H1 (cell line): ENCODE measurements at regions not wholly inside any gene's neighbourhood (a gene's known extent, or its start where the extent isn't known, plus 50 kb on each side); places are given as distances from the start of the nearest gene placed in this dataset.

Experiments
- CTCF ChIA-PET: fragments of 300-600 bp; sonication (Branson Sonifier 250); formaldehyde crosslinking; loops from one replicate; lab custom pipeline; 2021; ENCODE audit not compliant: partially characterized antibody; lab: Charles Lee
- POLR2A ChIA-PET: fragments of 300-600 bp; sonication (Branson Sonifier 250); formaldehyde crosslinking; loops from one replicate; lab custom pipeline; 2021; ENCODE audit warnings: inconsistent platforms; ENCODE audit not compliant: partially characterized antibody; lab: Charles Lee
- DNase-seq, 2 experiments: peaks; one replicate each; pipeline versions ENCODE4 v3.0.0 to v3.0.0-alpha.2; 2010 to 2022; ENCODE audit warnings: low spot score in 2 of 2, low read depth in 1 of 2, mixed read lengths in 1 of 2
- FAIRE-seq: peaks from 2 replicates; lab custom pipeline; 2011; peaks lifted over from hg19 to GRCh38; lab: Jason Lieb, UNC
- H2AFZ ChIP-seq: 2 replicates; pipeline ENCODE4 v1.8.1; 2012; ENCODE audit warnings: low read length, inconsistent platforms
- H2AK5ac ChIP-seq: 2 replicates; pipeline ENCODE4 v1.6.1; 2013; ENCODE audit warnings: low read depth, low read length
- H2BK120ac ChIP-seq: replicated peaks from 2 replicates; pipeline ENCODE3; 2013; ENCODE audit warnings: low read depth, low read length, inconsistent platforms
- H2BK12ac ChIP-seq: 2 replicates; pipeline ENCODE4 v1.6.1; 2013; ENCODE audit warnings: low read depth, low read length
- H2BK15ac ChIP-seq: 2 replicates; pipeline ENCODE4 v1.6.1; 2013; ENCODE audit warnings: low read length
- H2BK20ac ChIP-seq: 2 replicates; pipeline ENCODE4 v1.6.1; 2013; ENCODE audit warnings: low read length
- H2BK5ac ChIP-seq: 2 replicates; pipeline ENCODE4 v1.6.1; 2013; ENCODE audit warnings: low read depth, low read length
- H3K14ac ChIP-seq: 2 replicates; pipeline ENCODE4 v1.6.1; 2013; ENCODE audit warnings: inconsistent platforms; ENCODE audit not compliant: insufficient read length
- H3K18ac ChIP-seq: 2 replicates; pipeline ENCODE4 v1.6.1; 2013; ENCODE audit warnings: low read length; ENCODE audit errors: extremely low read depth
- H3K23ac ChIP-seq: 2 replicates; pipeline ENCODE4 v1.6.1; 2013; ENCODE audit warnings: inconsistent platforms; ENCODE audit not compliant: insufficient read length
- H3K23me2 ChIP-seq: 2 replicates; pipeline ENCODE4 v1.6.1; 2013; ENCODE audit warnings: low read depth, low read length
- H3K27ac ChIP-seq: 2 replicates; pipeline ENCODE4 v1.6.1; 2011; ENCODE audit warnings: low read depth, low read length, inconsistent platforms
- H3K27me3 ChIP-seq, 4 experiments: replicated peaks in 1 of 4; 1 replicate in 1 of 4; 2 replicates in 3 of 4; pipeline versions ENCODE4 v1.6.1 to v1.8.1; 2011 to 2013; ENCODE audit warnings: low read length in 3 of 4, mild to moderate bottlenecking in 3 of 4, inconsistent platforms in 2 of 4, mixed read lengths in 2 of 4, moderate library complexity in 1 of 4; ENCODE audit not compliant: control insufficient read depth in 3 of 4, insufficient read depth in 3 of 4; ENCODE audit errors: extremely low read depth in 1 of 4
- H3K36me3 ChIP-seq, 4 experiments: 2 replicates each; pipeline versions ENCODE4 v1.6.1 to v1.8.1; 2011 to 2013; ENCODE audit warnings: mild to moderate bottlenecking in 4 of 4, low read length in 3 of 4, moderate library complexity in 2 of 4, control low read depth in 1 of 4, inconsistent platforms in 1 of 4; ENCODE audit not compliant: insufficient read depth in 4 of 4, control insufficient read depth in 2 of 4
- H3K4ac ChIP-seq: replicated peaks from 2 replicates; pipeline ENCODE3; 2013; ENCODE audit warnings: low read length, low read depth, mixed read lengths, inconsistent platforms; ENCODE audit not compliant: insufficient read length
- H3K4me1 ChIP-seq, 4 experiments: replicated peaks in 1 of 4; 1 replicate in 1 of 4; 2 replicates in 3 of 4; pipeline versions ENCODE4 v1.6.1 to v1.8.1; 2011 to 2013; ENCODE audit warnings: low read length in 3 of 4, inconsistent platforms in 2 of 4, mixed read lengths in 1 of 4; ENCODE audit not compliant: insufficient read depth in 4 of 4, control insufficient read depth in 3 of 4
- H3K4me2 ChIP-seq, 2 experiments: 2 replicates each; pipeline versions ENCODE4 v1.6.1 to v1.8.1; 2011 to 2013; ENCODE audit warnings: low read depth in 2 of 2, low read length in 2 of 2, control low read depth in 1 of 2, inconsistent platforms in 1 of 2, mild to moderate bottlenecking in 1 of 2; ENCODE audit not compliant: insufficient read depth in 1 of 2
- H3K4me3 ChIP-seq, 4 experiments: fragments of 200-600, 300-600 bp in 1 of 4; sonication (generic), shearing (Covaris generic), sonication (Bioruptor Twin) in 1 of 4; 2 replicates each; pipeline versions ENCODE4 v1.5.1 to v1.8.1; 2011 to 2016; ENCODE audit warnings: low read length in 4 of 4, low read depth in 3 of 4, control low read depth in 2 of 4, inconsistent platforms in 2 of 4, mild to moderate bottlenecking in 2 of 4, mixed read lengths in 1 of 4, moderate library complexity in 1 of 4; ENCODE audit not compliant: insufficient read depth in 2 of 4; ENCODE audit errors: extremely low read depth in 1 of 4
- H3K56ac ChIP-seq: replicated peaks from 2 replicates; pipeline ENCODE3; 2013; ENCODE audit warnings: low read depth, mild to moderate bottlenecking, mixed read lengths, low read length, inconsistent platforms; ENCODE audit not compliant: insufficient read length
- H3K79me1 ChIP-seq: 2 replicates; pipeline ENCODE4 v1.6.1; 2013; ENCODE audit warnings: low read depth, low read length, control low read depth
- H3K79me2 ChIP-seq, 2 experiments: 2 replicates each; pipeline versions ENCODE4 v1.6.1 to v1.8.1; 2012 to 2013; ENCODE audit warnings: low read length in 2 of 2, mild to moderate bottlenecking in 2 of 2, inconsistent platforms in 1 of 2; ENCODE audit not compliant: insufficient read depth in 2 of 2, control insufficient read depth in 1 of 2
- H3K9ac ChIP-seq, 4 experiments: replicated peaks in 1 of 4; 1 replicate in 1 of 4; 2 replicates in 3 of 4; pipeline versions ENCODE4 v1.6.1 to v1.8.1; 2011 to 2013; ENCODE audit warnings: low read depth in 3 of 4, low read length in 3 of 4, control low read depth in 2 of 4, mild to moderate bottlenecking in 2 of 4, moderate library complexity in 2 of 4, inconsistent platforms in 1 of 4; ENCODE audit errors: extremely low read depth in 1 of 4
- H3K9me3 ChIP-seq, 2 experiments: 2 replicates each; pipeline versions ENCODE4 v1.6.1 to v1.8.1; 2012 to 2013; ENCODE audit warnings: mild to moderate bottlenecking in 2 of 2, moderate library complexity in 2 of 2, control low read depth in 1 of 2, inconsistent platforms in 1 of 2, low read depth in 1 of 2, low read length in 1 of 2, mixed read lengths in 1 of 2; ENCODE audit not compliant: insufficient read depth in 2 of 2
- H4K20me1 ChIP-seq, 2 experiments: replicated peaks in 1 of 2; 2 replicates each; pipeline versions ENCODE3 to v1.8.1; 2011 to 2013; ENCODE audit warnings: inconsistent platforms in 2 of 2, low read length in 2 of 2, mild to moderate bottlenecking in 1 of 2; ENCODE audit not compliant: insufficient read depth in 2 of 2, control insufficient read depth in 1 of 2
- H4K5ac ChIP-seq: 2 replicates; pipeline ENCODE4 v1.6.1; 2013; ENCODE audit warnings: low read length, low read depth, mixed read lengths, inconsistent platforms; ENCODE audit not compliant: insufficient read length
- H4K8ac ChIP-seq: 2 replicates; pipeline ENCODE4 v1.8.0; 2013; ENCODE audit warnings: mild to moderate bottlenecking, moderate library complexity, low read length, inconsistent platforms; ENCODE audit not compliant: insufficient read depth; ENCODE audit errors: extremely low read depth
- H4K91ac ChIP-seq: replicated peaks from 2 replicates; pipeline ENCODE3; 2013; ENCODE audit warnings: low read length, mixed read lengths, inconsistent platforms; ENCODE audit not compliant: insufficient read length
- CBX8 ChIP-seq: fragments of 300-800, 300-1000 bp; sonication (generic); IDR thresholded peaks from 2 replicates; pipeline ENCODE4 v1.7.1; 2016; ENCODE audit warnings: low read depth, low read length, borderline replicate concordance
- CHD2 ChIP-seq: IDR thresholded peaks from 2 replicates; pipeline ENCODE4 v1.6.1; 2012; ENCODE audit warnings: low read length, improper control_type of control experiment
- CTCF ChIP-seq, 3 experiments: IDR thresholded peaks; 1 replicate in 2 of 3; 2 replicates in 1 of 3; pipeline versions ENCODE4 v1.5.1 to v1.6.1; 2011; ENCODE audit warnings: low read length in 3 of 3, mild to moderate bottlenecking in 3 of 3, inconsistent platforms in 2 of 3, low read depth in 1 of 3, moderate library complexity in 1 of 3; ENCODE audit not compliant: insufficient read depth in 1 of 3; ENCODE audit errors: control extremely low read depth in 1 of 3
- E2F6 ChIP-seq: IDR thresholded peaks from 2 replicates; pipeline ENCODE4 v1.6.1; 2012; ENCODE audit warnings: inconsistent platforms
- FOSL1 ChIP-seq: IDR thresholded peaks from 2 replicates; pipeline ENCODE4 v1.6.1; 2011; ENCODE audit warnings: mild to moderate bottlenecking, low read depth, low read length, moderate library complexity; ENCODE audit not compliant: insufficient read depth
- HDAC6 ChIP-seq: IDR thresholded peaks from one replicate; pipeline ENCODE4 v1.7.1; 2012; ENCODE audit warnings: low read depth, mild to moderate bottlenecking, inconsistent platforms, low read length, moderate library complexity
- KDM5A ChIP-seq: fragments of 200-600 bp; IDR thresholded peaks from 2 replicates; pipeline ENCODE4 v1.7.1; 2012; ENCODE audit warnings: mild to moderate bottlenecking, low read length, inconsistent platforms, mixed read lengths
- NANOG ChIP-seq: IDR thresholded peaks from 2 replicates; pipeline ENCODE4 v1.6.1; 2011; ENCODE audit warnings: low read length, low read depth, mild to moderate bottlenecking, inconsistent platforms; ENCODE audit not compliant: insufficient read depth, poor library complexity, severe bottlenecking
- RBBP5 ChIP-seq: IDR thresholded peaks from 2 replicates; pipeline ENCODE4 v1.7.1; 2012; ENCODE audit warnings: low read depth, mild to moderate bottlenecking, inconsistent platforms, low read length, moderate library complexity, borderline replicate concordance
- RFX5 ChIP-seq: IDR thresholded peaks from 2 replicates; pipeline ENCODE4 v1.6.1; 2011; ENCODE audit warnings: low read depth, low read length, improper control_type of control experiment, borderline replicate concordance
- RXRA ChIP-seq: IDR thresholded peaks from 2 replicates; pipeline ENCODE4 v1.6.1; 2011; ENCODE audit warnings: low read depth, mild to moderate bottlenecking, low read length, moderate library complexity; ENCODE audit not compliant: insufficient read depth
- TAF1 ChIP-seq: IDR thresholded peaks from 2 replicates; pipeline ENCODE4 v1.6.1; 2011; ENCODE audit warnings: mild to moderate bottlenecking, low read depth, low read length
- WGBS, 2 experiments: shearing (Covaris generic) in 1 of 2; methylation state at CpG; one replicate each; pipeline versions ENCODE4 v1.1.6 to v1.1.7; 2013 to 2015; ENCODE audit warnings: low lambda C conversion rate in 2 of 2, mixed read lengths in 2 of 2, inconsistent platforms in 1 of 2, low coverage in 1 of 2, missing lambda C conversion rate in 1 of 2; ENCODE audit not compliant: insufficient replicate concordance in 2 of 2, insufficient coverage in 1 of 2, insufficient read length in 1 of 2; ENCODE audit errors: extremely low coverage in 1 of 2, missing lambda C conversion rate in 1 of 2; 5-methylcytosine and 5-hydroxymethylcytosine counted together

DNA sequence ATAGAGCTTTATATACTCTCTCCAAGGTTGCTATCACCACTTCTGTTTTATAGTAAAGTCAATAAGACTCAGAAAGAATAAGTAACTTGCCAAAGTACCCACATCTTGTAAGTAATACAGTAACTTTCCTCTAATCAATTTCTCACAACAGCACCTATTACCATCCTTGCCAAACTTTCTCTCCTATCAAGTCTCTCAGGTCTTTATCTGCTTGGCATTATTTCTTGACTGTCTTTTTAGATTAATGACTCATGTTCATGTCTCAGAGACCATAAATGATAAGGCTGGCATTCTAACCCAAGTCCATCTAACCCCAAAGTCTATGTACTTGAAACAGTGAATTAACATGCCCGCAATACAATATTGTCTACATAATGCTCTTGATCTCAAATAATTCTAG is 618.0 kb upstream of the ZEB2 start:
- H4K20me1 ChIP-seq, result no peaks in the 10 kb centered on the region
- no peak overlapping the region for H4K5ac ChIP-seq
- H3K4me1 ChIP-seq, result no peaks in the 10 kb centered on the region
- FAIRE-seq (no peak), DNase-seq (no peak)
- no peak overlapping the region for H3K56ac ChIP-seq
- no peak overlapping the region for H3K4ac ChIP-seq
- no peaks in the 10 kb centered on the region for H3K79me1 ChIP-seq
- no peak overlapping the region for H2BK120ac ChIP-seq
- H2BK15ac ChIP-seq, result no peak overlapping the region
- no peak overlapping the region for H3K14ac ChIP-seq
- H2BK12ac ChIP-seq, result no peak overlapping the region
- no peak overlapping the region for H3K4me2 ChIP-seq
- H3K79me2 ChIP-seq, result no peaks in the 10 kb centered on the region
- no peak overlapping the region for H4K8ac ChIP-seq
- H2BK5ac ChIP-seq, result no peak overlapping the region
- no peaks in the 10 kb centered on the region for H3K36me3 ChIP-seq
- no peak overlapping the region for H2AK5ac ChIP-seq
- H3K27ac ChIP-seq, result no peak overlapping the region
- H4K91ac ChIP-seq, result no peak overlapping the region
- no peak overlapping the region for H3K4me3 ChIP-seq
- no peak overlapping the region for H3K9ac ChIP-seq
- ChIA-PET CTCF (interaction anchor here (0.5 kb wide), 1 partner anchor 41 kb away, joined by 3 read pairs; no protein-coding TSS in a partner anchor), POLR2A (no interaction called here)
- no peak overlapping the region for H3K18ac ChIP-seq
- H3K23me2 ChIP-seq, result no peaks in the 10 kb centered on the region
- no peaks in the 10 kb centered on the region for H3K27me3 ChIP-seq
- no peak overlapping the region for H3K23ac ChIP-seq
- H2AFZ ChIP-seq, result no peak overlapping the region
- no peaks in the 10 kb centered on the region for H3K9me3 ChIP-seq
- no peak overlapping the region for H2BK20ac ChIP-seq
- WGBS, 2 experiments, result 84% methylated on average over 1 of the region's 1 CpG; no CpG with 5 or more reads in 1 of the 2 experiments
- no peak for TF ChIP-seq FOSL1
- TF ChIP-seq TAF1, result no peak
- no peak for TF ChIP-seq KDM5A
- TF ChIP-seq NANOG, result no peak
- TF ChIP-seq E2F6, result no peak
- TF ChIP-seq CBX8, result no peak
- no peak for TF ChIP-seq RFX5
- no peak for TF ChIP-seq RBBP5
- TF ChIP-seq HDAC6, result no peak
- no peak for TF ChIP-seq CHD2
- no peak for TF ChIP-seq CTCF (IDR thresholded peaks at IDR 0.05; ENCODE audit: control extremely low read depth in 1 of 3, insufficient read depth in 1 of 3, low read depth in 1 of 3, low read length in 3 of 3)
- TF ChIP-seq RXRA, result no peak
